Neural cell (in vitro differentiated cells): ENCODE measurements at regions not wholly inside any gene's neighbourhood (a gene's known extent, or its start where the extent isn't known, plus 50 kb on each side); places are given as distances from the start of the nearest gene placed in this dataset.

Experiments
- H2AFZ ChIP-seq: fragments of 200-600, 300-800 bp; sonication (generic), shearing (Covaris generic); 2 replicates; pipeline ENCODE4 v1.6.0; 2014; ENCODE audit warnings: low read depth, mild to moderate bottlenecking, antibody characterized with exemption, low read length, moderate library complexity
- H3F3A ChIP-seq: fragments of 200-600 bp; shearing (Covaris generic); 2 replicates; pipeline ENCODE4 v1.6.1; 2016; ENCODE audit warnings: mild to moderate bottlenecking, moderate library complexity, mixed read lengths, antibody characterized with exemption, low read length; ENCODE audit not compliant: insufficient read depth, poor library complexity, severe bottlenecking
- H3K27ac ChIP-seq: fragments of 200-600, 300-800 bp; sonication (generic), shearing (Covaris generic); 2 replicates; pipeline ENCODE4 v1.5.1; 2014; ENCODE audit warnings: mild to moderate bottlenecking, low read length, moderate library complexity
- H3K27me3 ChIP-seq: fragments of 300-800, 200-600 bp; sonication (generic), shearing (Covaris generic); 2 replicates; pipeline ENCODE4 v1.6.0; 2014; ENCODE audit warnings: mild to moderate bottlenecking, low read depth, low read length, moderate library complexity; ENCODE audit not compliant: insufficient read depth
- H3K36me3 ChIP-seq: fragments of 300-800, 200-600 bp; sonication (generic), shearing (Covaris generic); 2 replicates; pipeline ENCODE4 v1.5.1; 2014; ENCODE audit warnings: mild to moderate bottlenecking, antibody characterized with exemption, low read length, moderate library complexity; ENCODE audit not compliant: insufficient read depth
- H3K4me2 ChIP-seq: fragments of 300-800, 200-600 bp; sonication (generic), shearing (Covaris generic); 2 replicates; pipeline ENCODE4 v1.6.0; 2014; ENCODE audit warnings: mild to moderate bottlenecking, low read length
- H3K4me3 ChIP-seq: fragments of 300-800, 200-600 bp; sonication (generic), shearing (Covaris generic); 2 replicates; pipeline ENCODE4 v1.5.1; 2014; ENCODE audit warnings: mild to moderate bottlenecking, low read length, moderate library complexity
- H3K79me2 ChIP-seq: fragments of 200-600 bp; shearing (Covaris generic); replicated peaks from 2 replicates; pipeline ENCODE4 v1.6.0; 2014; ENCODE audit warnings: mild to moderate bottlenecking, low read length, moderate library complexity; ENCODE audit not compliant: insufficient read depth
- H3K9ac ChIP-seq: fragments of 300-800, 200-600 bp; sonication (generic), shearing (Covaris generic); 2 replicates; pipeline ENCODE4 v1.6.1; 2016; ENCODE audit warnings: mild to moderate bottlenecking, low read length, mixed read lengths
- H3K9me2 ChIP-seq: fragments of 200-600 bp; shearing (Covaris generic); 2 replicates; pipeline ENCODE4 v1.6.1; 2016; ENCODE audit warnings: mild to moderate bottlenecking, low read length, mixed read lengths; ENCODE audit not compliant: insufficient read depth
- H3K9me3 ChIP-seq: fragments of 200-600, 300-800 bp; sonication (generic), shearing (Covaris generic); 2 replicates; pipeline ENCODE4 v1.6.1; 2016; ENCODE audit warnings: mild to moderate bottlenecking, mixed run types, low read length, moderate library complexity, mixed read lengths
- H4K20me1 ChIP-seq: fragments of 200-600 bp; shearing (Covaris generic); 2 replicates; pipeline ENCODE4 v1.6.1; 2016; ENCODE audit warnings: mild to moderate bottlenecking, mixed run types; ENCODE audit not compliant: insufficient read depth
- CTCF ChIP-seq: fragments of 450-650 bp; IDR thresholded peaks from 2 replicates; pipeline ENCODE4 v1.5.1; 2014; ENCODE audit warnings: antibody characterized with exemption, mild to moderate bottlenecking, moderate library complexity; ENCODE audit not compliant: poor library complexity, severe bottlenecking
- EP300 ChIP-seq: fragments of 450-650 bp; conservative IDR thresholded peaks from 2 replicates; pipeline ENCODE4 v1.6.1; 2014; ENCODE audit warnings: antibody characterized with exemption, mild to moderate bottlenecking, moderate library complexity; ENCODE audit not compliant: poor library complexity, severe bottlenecking
- EZH2 ChIP-seq: fragments of 200-600, 300-800 bp; shearing (Covaris generic), sonication (generic); IDR thresholded peaks from 2 replicates; pipeline ENCODE4 v1.6.1; 2014; ENCODE audit warnings: antibody characterized with exemption, low read length, borderline replicate concordance, mild to moderate bottlenecking; ENCODE audit not compliant: insufficient read depth, poor library complexity, severe bottlenecking
- MXI1 ChIP-seq: fragments of 450-650 bp; conservative IDR thresholded peaks from 2 replicates; pipeline ENCODE4 v1.6.1; 2014; ENCODE audit warnings: antibody characterized with exemption, mild to moderate bottlenecking; ENCODE audit not compliant: poor library complexity, severe bottlenecking
- POLR2AphosphoS5 ChIP-seq: IDR thresholded peaks from 2 replicates; pipeline ENCODE4 v1.6.1; 2012
- RAD21 ChIP-seq: fragments of 450-650 bp; conservative IDR thresholded peaks from 2 replicates; pipeline ENCODE4 v1.6.1; 2014; ENCODE audit warnings: antibody characterized with exemption, mild to moderate bottlenecking, moderate library complexity
- REST ChIP-seq: IDR thresholded peaks from 2 replicates; pipeline ENCODE4 v1.6.1; 2012; ENCODE audit warnings: borderline replicate concordance
- TAF1 ChIP-seq: IDR thresholded peaks from 2 replicates; pipeline ENCODE4 v1.6.1; 2012; ENCODE audit warnings: low read depth

- Histone ChIP-seq H3F3A (no peaks in the 10 kb centered on the region), H3K4me2 (no peak overlapping the region), H3K9ac (no peak overlapping the region), H3K36me3 (no peaks in the 10 kb centered on the region), H3K9me3 (no peaks in the 10 kb centered on the region), H3K4me3 (no peak overlapping the region), H3K9me2 (no peaks in the 10 kb centered on the region), H2AFZ (no peak overlapping the region), H3K27me3 (no peaks in the 10 kb centered on the region), H4K20me1 (no peaks in the 10 kb centered on the region), H3K79me2 (no peaks in the 10 kb centered on the region), H3K27ac (no peak overlapping the region)
- TF ChIP-seq RAD21 (no peak), EZH2 (no peak), REST (no peak), POLR2AphosphoS5 (no peak), CTCF (no peak), TAF1 (no peak), EP300 (no peak)
These were observed 100.9 kb upstream of the FOXP4 start for GRCh38 chr6:41445261-41445660.

- Histone ChIP-seq H3K9me3 (no peaks in the 10 kb centered on the region), H3K36me3 (no peaks in the 10 kb centered on the region), H3K27ac (no peak overlapping the region), H3K4me3 (no peak overlapping the region), H3K9ac (no peak overlapping the region), H3K9me2 (no peaks in the 10 kb centered on the region), H3F3A (no peaks in the 10 kb centered on the region), H3K79me2 (no peaks in the 10 kb centered on the region), H3K27me3 (no peaks in the 10 kb centered on the region), H4K20me1 (no peaks in the 10 kb centered on the region), H3K4me2 (no peak overlapping the region), H2AFZ (no peak overlapping the region)
- TF ChIP-seq MXI1 (no peak), CTCF (no peak)
These were observed 100.0 kb upstream of the FOXP4 start for GRCh38 chr6:41446132-41446531.
